Bronchial epithelial cell (primary cell): ENCODE measurements at regions not wholly inside any gene's neighbourhood (a gene's known extent, or its start where the extent isn't known, plus 50 kb on each side); places are given as distances from the start of the nearest gene placed in this dataset.
"Not testable (repeated sequence)": the region's sequence is repeated elsewhere in the genome, so short reads cannot be mapped to it uniquely, and the experiment has no call there.

Source experiments
- DNase-seq: peaks from one replicate; pipeline ENCODE4 v3.0.0-alpha.2; 2010; ENCODE audit warnings: low read depth
- FAIRE-seq: peaks from 2 replicates; lab custom pipeline; 2011; peaks lifted over from hg19 to GRCh38; lab: Jason Lieb, UNC
- H3K27me3 ChIP-seq: 2 replicates; pipeline ENCODE4 v1.5.1; 2011; ENCODE audit warnings: low read length; ENCODE audit not compliant: control insufficient read depth, insufficient read depth
- H3K36me3 ChIP-seq: 2 replicates; pipeline ENCODE4 v1.5.1; 2011; ENCODE audit warnings: low read length; ENCODE audit not compliant: control insufficient read depth, insufficient read depth
- H3K4me3 ChIP-seq: 2 replicates; pipeline ENCODE4 v1.5.1; 2011; ENCODE audit warnings: mild to moderate bottlenecking, low read depth, low read length, control low read depth
- TF ChIP-seq, protein P1 (sequence below): IDR thresholded peaks from 2 replicates; pipeline ENCODE4 v1.5.1; 2011; ENCODE audit warnings: mild to moderate bottlenecking, moderate library complexity, low read length, control low read depth, inconsistent platforms; ENCODE audit not compliant: insufficient read depth, severe bottlenecking

DNA sequence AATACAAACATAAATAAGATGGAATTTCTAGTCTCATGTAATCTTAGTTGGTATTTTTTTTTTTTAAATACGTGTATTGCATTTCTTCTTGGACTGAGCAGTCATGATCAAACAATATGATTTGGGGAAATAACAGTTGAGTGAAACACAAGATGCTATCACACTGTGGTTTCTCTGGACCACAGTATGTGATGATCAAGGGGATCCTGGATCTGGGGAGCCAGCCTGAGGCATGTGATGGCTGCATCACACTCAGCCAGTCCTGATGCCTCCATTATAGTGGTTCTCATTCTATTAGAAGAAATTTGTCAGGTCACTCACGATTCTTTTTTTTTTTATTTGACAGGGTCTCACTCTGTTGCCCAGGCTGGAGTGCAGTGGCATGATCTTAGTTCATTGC lies 495.9 kb upstream of the POT1 start:
- no peaks in the 10 kb centered on the region for H3K27me3 ChIP-seq
- FAIRE-seq (no peak), DNase-seq (no peak)
- TF ChIP-seq, protein P1, sequence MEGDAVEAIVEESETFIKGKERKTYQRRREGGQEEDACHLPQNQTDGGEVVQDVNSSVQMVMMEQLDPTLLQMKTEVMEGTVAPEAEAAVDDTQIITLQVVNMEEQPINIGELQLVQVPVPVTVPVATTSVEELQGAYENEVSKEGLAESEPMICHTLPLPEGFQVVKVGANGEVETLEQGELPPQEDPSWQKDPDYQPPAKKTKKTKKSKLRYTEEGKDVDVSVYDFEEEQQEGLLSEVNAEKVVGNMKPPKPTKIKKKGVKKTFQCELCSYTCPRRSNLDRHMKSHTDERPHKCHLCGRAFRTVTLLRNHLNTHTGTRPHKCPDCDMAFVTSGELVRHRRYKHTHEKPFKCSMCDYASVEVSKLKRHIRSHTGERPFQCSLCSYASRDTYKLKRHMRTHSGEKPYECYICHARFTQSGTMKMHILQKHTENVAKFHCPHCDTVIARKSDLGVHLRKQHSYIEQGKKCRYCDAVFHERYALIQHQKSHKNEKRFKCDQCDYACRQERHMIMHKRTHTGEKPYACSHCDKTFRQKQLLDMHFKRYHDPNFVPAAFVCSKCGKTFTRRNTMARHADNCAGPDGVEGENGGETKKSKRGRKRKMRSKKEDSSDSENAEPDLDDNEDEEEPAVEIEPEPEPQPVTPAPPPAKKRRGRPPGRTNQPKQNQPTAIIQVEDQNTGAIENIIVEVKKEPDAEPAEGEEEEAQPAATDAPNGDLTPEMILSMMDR: no peak
- H3K4me3 ChIP-seq: no peak overlapping the region
- H3K36me3 ChIP-seq: no peaks in the 10 kb centered on the region

DNA sequence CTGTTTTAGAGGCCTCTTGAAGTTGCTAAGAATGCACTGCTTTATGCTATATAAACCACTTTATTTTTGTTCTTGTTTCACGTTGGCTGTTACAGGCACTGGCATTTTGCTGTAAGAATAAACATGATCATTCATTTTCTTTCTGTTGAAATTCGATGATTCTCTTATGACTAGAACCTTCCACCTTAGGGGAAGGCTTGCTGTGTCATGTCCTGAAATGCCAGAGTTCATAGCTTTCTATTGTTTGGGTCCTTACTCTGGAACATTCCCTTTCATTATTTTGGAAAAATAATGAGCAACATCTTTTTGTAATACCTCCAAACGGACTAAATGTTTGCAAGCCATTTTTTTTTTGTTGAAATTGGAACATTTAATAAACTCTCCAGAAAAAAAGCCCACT lies 495.1 kb upstream of the POT1 start:
- H3K27me3 ChIP-seq: no peaks in the 10 kb centered on the region
- FAIRE-seq: no peak
- no peaks in the 10 kb centered on the region for H3K36me3 ChIP-seq
- H3K4me3 ChIP-seq: no peak overlapping the region
- TF ChIP-seq, protein P1: no peak
- DNase-seq: peak; percentile 92

DNA sequence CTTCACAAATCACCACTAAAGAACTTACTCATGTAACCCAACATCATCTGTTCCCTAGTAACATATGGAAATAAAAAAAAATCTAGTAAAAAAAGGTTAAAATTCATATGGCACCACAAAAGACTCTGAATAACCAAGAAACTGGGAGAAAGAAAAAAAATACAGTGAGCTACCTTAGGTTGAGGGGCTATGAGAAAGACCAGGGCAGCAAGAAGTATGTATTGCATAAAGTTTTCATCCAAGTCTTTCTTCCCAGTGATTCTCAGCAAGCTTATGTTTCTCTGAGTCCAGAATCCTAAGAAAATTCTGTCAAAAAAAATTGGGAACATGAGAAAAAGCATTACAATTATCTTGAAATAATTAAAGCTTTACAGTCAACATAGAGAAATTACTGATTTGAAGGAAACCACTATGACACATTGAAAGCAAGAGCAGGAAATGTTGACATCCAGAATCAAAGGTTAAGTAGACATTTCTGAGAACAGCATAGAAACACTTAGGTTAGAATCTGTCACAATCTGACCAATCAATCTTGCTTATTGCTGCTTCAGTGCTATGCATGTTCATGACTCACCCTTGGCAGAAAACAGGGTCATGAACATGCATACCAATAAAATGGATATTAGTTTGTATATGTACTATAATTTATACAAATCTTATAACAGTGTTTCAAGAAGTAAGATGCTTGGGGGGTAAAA lies 494.0 kb upstream of the POT1 start:
- Histone ChIP-seq H3K36me3 (no peaks in the 10 kb centered on the region), H3K4me3 (no peak overlapping the region), H3K27me3 (no peaks in the 10 kb centered on the region)
- FAIRE-seq: no peak
- TF ChIP-seq, protein P1: no peak
- peak; percentile 95 for DNase-seq

DNA sequence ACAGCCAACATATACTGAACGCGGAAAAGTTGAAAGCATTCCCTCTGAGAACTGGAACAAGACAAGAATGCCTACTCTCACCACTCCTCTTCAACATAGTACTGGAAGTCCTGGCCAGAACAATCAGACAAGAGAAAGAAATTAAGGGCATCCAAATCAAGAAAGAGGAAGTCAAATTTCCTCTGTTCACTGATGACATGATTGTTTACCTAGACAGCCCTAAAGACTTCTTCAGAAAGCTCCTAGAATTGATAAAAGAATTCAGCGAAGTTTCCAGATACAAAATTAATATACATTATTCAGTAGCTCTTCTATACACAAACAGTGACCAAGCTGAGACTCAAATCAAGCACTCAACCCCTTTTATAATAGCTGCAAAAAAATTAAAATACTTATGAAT lies 491.8 kb upstream of the POT1 start:
- H3K27me3 ChIP-seq, H3K36me3 ChIP-seq, H3K4me3 ChIP-seq, FAIRE-seq, DNase-seq: not testable (repeated sequence)

DNA sequence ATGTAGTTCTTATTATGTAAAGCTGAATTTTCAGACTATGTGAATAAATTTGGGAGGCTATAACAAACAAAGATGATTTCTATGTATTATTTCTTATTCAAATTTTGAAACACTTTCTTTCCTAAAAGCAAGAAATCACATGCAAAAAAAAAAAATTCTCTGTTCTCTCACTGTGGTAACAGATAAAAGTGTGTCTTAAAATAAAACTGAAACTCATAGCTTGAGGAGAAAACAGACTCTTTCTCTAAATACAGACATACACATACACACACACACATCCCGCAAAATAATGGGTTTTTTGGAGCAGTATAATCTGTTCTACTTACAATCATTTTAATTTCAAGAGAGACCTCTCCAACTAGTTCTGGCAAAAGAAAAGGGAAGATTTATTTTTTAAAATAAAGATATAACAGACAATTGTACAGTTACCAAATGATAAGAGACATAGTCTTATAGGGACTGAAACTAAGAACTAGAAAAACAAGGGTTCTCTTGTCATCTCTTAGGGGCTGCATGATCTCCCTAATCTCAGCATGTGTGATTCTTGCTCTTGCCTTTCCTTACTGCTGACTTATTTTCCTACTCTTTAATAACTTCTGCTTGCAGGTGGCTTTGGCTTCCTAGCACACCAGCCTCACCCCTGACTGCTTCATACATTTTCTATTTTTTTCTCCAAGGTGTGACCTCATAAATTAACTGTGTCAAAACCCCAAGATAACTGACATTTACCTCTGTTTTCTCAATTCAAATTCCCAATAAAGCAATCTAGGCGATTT lies 483.5 kb upstream of the POT1 start:
- Histone ChIP-seq H3K4me3 (no peak overlapping the region), H3K36me3 (no peaks in the 10 kb centered on the region), H3K27me3 (no peaks in the 10 kb centered on the region)
- FAIRE-seq (no peak), DNase-seq (no peak)
- TF ChIP-seq, protein P1: no peak

DNA sequence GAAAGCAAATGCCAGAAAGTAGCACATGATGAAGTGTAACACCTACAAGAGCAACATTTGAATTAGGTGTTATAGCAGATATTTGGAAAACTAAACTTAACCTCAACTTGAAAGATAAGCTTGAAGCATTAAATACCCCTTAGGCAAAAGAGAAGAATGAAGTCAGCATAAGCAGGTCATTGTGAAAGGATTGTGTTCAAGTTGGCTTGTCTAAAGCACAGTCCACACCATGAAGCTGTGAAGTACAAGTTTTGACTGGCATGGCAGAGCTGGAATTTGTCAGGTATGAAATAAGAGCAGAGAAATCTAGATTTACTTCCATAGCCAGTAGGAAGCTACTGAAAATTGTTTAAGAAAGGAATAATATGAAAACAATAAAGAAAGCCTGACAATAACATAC lies 480.3 kb upstream of the POT1 start:
- no peaks in the 10 kb centered on the region for H3K36me3 ChIP-seq
- H3K27me3 ChIP-seq: no peaks in the 10 kb centered on the region
- DNase-seq (peak; percentile 87), FAIRE-seq (no peak)
- no peak overlapping the region for H3K4me3 ChIP-seq
- TF ChIP-seq, protein P1: no peak
